DMS 273 (cell line): ENCODE measurements at regions not wholly inside any gene's neighbourhood (a gene's known extent, or its start where the extent isn't known, plus 50 kb on each side); places are given as distances from the start of the nearest gene placed in this dataset.

Source experiments
- DNase-seq: peaks from one replicate; lab custom pipeline; 2025; ENCODE audit not compliant: unreplicated experiment; lab: John Stamatoyannopoulos, UW

DNA sequence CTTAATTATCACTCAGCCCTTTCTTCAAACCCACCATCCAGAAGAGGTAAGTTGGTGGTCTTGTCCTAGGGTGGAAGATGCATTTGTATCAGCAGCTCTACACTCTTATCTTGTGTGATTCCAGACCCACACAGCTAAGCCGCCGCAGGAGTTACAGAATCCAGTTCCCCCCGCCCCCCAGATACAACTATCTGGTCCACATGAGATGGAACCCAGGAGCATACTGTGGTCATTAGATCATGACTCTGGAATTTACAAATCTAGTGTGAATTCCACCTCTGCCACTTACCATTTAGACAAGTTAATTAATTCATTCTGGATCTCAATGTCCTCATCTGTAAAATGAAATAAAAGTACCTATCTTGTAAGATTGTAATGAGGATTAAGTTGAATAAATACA lies 486.4 kb downstream of the BCL11A start:
- no peak for DNase-seq

DNA sequence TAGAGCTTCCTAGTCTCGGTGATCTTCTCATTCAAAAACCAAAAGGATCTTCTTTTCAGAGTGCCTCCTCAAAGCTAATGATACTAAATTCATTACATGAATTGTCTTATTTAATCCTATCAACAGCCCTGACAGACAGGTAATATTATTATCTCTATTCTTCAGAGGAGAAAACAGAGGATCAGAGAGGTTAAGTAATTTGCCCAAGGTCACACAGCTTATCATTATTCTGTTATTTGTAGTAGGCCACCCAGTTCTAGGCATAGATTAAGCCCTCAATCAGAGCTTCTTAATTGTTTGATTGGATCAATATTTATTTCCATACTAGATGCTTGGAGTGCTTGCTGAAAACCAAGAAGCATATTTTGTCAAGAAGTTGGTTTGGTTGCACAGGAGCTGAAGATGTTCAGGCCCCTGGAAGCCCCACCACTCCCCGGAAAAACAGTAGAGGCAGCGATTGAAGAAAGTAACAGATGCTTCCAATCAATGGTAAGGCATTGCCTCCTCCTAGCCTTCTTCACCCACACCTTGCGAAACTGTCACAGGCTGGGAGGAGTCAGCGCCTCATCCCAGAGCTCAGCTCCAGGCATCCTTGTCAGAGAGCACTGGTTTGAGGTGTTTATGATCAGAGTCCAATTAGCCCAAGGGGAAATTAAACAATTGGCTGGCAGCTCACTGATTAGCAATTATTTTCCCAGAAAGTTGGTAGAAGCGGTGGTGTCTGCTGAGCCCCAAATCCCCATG lies 487.2 kb downstream of the BCL11A start:
- DNase-seq = no peak

DNA sequence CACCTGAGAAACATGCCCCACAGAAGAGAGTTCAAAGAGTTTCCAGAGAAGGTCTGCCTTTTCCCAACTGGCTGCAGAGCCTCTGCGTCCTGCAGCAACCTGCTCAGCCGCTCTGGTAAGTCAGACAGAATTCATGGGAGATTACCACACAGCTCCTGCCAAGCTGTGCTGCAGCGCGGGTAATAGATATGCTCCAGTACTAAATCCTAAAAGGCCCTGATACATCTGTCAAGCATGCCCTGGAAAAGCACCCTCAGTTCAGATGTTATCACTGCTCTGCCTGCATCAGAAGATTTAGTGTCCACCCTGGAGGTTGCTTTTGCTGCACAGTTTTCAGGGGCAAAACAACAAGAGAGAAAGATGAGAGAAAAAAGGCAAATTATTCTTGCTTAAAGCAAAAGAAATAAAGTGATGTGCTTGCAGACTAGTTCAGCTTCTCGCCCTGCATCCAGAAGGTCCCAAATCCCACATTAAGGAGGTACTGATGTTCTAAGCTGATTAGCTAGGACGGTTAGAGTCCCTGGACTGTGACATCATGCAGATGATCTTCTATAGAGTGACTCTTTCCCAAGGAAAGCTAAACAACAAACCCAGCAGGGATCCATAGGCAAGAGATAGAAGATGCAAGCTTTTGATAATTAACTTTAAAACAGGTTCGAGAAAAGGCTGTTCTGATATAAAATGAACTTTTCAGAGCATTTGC lies 488.6 kb downstream of the BCL11A start:
- DNase-seq = peak; percentile 29

DNA sequence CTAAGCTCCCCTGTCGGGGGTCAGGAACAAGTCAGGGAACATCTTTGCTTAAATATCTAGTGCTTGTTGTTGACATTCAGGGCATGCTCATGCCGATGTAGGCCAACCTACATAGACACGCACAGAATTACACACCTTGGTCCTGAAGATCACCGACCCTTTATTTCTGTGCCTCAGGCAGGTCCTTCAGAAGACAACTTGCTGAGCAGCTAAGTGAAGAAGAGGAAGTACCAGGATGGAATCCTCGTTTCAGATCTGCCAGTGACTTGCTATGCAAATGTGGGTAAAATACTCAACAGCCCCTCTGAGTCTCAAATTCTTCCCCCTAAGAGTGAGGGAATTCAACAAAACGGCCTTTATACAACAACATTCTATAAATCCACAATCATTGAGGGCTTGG lies 494.7 kb downstream of the BCL11A start:
- no peak for DNase-seq

DNA sequence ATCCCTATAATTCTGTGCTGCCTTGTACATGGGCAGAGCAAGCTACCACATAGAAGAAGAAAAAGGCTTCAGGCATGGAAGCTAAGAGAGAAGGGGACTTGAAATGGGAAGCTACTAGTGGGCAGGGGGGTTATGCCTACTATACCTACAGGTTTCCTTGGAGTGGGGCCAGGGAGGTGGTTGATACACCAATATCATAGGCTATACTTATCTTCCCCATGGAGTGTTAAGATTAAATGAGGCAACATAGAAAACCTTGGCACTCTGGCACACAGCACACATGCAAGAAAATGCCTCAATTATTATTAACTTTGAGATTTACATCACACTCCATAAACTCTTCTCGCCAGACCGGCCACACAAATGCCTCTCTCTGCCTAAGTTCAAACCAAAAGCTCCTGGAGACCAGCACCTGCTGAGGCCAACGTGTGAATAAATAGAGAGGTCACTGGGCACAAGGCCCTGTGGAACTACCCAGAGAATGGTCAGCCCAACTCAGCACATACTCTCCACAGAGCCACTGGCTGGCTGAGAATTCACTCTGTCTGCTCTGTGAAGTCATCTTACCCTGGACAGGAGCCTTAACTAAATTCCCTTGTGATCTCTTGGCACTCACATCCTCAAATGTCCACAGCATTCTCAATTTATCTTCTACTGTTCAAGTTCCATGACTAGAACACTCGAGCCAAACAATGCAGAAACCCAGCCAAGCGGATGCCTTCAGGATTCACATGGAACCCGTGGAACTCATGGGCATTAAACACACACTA lies 498.7 kb downstream of the BCL11A start:
- no peak for DNase-seq

DNA sequence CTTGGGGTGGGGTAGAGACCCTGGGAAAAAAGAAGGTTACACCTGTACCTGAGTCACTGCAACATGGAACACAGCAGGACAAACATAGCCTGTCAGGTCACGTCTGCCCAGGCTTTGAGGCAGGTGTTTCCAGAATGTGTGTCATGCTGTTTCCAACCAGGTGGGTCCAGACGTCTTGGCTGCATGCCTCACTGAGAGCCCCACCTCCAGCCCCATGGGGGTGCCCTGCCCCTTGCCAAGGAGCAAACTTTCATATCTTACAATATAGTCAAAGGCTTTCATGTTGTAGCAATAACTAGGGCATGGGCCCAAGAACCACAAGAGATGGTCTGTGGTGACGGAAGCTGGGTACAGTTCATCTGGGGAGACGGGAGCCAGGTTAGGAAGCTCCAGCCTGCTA lies 499.7 kb downstream of the BCL11A start:
- no peak for DNase-seq

DNA sequence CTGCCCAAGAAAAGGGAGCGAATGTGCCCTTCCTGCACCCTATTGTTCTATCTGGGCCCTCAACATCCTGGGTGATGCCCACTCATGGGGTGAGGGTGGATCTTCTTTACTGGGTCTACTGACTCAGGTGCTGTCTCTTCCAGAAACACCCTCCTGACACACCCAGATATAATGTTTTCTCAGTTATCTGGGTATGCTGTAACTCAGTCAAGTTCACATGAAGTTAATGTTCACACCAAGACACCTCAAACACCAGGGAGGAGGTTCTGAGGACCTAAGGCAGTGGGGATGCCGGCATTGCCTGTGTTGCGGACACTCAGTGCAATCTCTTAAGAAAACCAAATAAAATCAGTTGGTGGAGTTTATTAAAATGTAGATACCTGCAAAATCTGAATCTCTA lies 500.9 kb downstream of the BCL11A start:
- DNase-seq = no peak

DNA sequence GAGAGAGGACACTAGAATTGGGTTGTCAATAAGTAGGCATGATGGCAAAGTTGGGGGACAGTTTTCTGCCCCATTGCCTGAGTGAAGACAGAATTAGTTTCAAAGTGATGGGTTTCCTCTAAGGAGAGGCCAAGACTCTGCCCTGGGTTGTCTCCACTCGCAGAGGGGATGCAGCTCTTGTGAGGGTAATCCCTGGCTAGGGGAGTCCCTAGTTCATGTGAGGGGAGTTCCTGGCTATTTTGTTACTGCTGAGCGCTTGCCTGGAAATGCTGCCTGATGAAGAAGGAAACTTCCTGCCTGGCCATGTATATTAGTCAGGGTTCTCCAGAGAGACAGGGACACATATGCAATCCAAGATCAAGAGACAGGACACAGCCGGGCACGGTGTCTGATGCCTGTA lies 501.5 kb downstream of the BCL11A start:
- no peak for DNase-seq

DNA sequence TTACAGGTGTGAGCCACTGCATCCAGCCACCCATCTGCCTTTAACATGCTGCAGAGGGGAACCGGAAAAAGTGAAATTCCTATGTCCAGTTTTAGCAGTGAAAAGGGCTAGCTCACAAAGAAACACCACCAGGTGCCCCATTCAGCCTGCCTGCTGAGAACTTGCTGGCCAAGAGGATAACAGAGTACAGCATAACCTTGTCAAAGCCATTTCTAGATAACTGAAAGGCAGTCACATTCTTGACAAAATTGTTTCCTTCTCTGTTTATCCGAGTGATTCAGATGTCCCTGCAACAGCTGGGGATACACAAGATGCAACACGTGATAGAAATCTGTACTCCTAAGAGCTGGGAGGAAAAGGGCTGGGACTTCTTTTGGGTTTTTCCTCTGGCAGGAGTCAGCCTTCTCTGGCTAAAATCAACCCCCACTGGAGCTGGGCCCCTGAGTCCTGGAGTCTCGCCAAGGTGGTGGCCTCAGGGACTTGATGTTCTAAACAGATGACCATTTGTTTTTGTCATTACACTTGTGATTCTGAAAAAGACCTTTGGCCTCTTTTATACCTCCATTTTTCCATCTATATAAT lies 505.4 kb downstream of the BCL11A start:
- no peak for DNase-seq

DNA sequence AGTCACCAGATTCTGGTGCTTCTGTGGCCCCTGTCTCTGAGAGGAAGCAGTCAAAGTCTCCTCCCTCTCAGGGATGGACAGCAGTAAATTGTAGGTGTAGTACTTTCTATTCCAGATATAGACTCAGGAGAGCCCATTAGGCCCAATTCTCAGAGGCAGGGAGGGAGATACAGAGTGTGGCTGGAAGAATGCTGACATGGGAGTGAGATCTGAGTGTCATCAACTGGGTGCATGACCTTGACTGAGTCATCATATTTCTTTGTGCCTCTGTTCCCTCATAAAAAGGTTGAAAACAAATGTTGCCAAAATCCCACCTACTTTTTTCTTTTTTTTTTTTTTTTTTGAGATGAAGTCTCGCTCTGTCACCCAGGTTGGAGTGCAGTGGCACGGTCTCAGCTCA lies 506.1 kb downstream of the BCL11A start:
- DNase-seq = no peak

DNA sequence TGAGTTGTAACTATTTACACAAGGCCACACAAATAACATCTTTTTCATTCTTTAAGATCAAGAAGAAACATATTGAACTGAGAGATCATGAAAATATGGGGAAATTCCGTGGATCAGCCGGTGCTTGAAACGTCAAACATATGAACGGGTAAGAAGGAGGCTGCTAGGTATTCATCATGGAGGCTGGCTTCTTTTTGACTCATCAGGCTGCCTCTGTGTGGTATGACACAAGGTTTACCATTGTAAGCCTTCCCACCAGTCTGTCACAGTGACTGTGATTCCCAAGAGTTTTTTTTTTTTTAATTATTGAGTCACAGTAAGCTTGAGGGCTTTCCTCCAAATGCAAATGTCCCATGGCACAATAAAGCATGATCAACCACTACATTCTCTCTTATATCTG lies 506.9 kb downstream of the BCL11A start:
- no peak for DNase-seq

DNA sequence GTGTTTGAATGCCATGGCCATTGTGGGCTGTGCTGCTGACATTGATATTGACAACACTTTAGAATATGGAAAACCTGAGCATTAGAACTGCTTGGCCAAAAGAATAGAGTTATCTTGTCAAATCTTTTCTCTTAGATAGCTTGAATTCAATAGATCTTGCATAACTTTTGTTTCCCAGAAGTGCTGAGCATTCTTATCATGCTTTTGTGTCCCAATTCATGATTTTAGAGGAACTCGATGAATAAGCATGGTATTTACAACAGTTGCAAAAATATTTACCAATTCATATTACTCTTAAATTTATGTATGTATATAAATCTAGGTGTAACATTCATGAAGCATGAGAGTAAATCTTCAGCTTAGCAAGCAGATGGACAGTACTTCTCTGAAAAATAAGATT lies 508.0 kb downstream of the BCL11A start:
- no peak for DNase-seq

DNA sequence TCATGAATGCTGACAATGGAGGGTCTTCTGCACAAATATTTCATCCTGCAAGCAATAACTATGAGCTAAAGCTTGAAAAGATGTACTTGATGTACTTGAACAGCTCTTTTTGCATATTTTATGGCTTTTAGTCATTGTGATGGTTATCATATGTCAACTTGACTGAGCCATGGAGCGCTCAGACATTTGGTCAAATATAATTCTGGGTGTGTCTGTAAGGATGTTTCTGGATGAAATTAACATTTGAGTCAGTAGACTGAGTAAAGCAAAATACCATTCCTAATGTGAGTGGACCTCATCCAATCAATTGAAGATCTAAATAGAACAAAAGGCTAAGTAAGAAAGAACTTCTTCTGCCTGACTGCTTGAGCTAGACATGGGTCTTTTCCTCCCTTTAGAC lies 509.0 kb downstream of the BCL11A start:
- DNase-seq = no peak

DNA sequence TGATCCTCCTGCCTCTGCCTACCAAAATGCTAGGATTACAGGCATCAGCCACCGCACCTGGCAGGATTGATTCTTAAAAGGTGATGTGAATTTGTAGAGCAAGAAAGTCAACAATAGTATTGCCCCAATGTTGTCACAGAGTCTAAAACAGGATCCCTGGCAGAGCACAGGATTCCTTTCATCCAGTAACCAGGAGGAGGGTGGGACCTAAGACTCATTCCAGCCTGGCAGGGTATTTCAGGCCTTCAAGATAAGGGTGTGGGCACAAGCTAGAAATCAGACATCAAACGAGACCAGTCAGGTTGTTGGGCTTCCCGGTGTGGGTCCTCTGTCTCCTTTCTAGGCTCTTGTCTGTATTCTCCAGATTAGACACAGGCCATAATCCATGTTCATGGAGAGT lies 511.4 kb downstream of the BCL11A start:
- no peak for DNase-seq

DNA sequence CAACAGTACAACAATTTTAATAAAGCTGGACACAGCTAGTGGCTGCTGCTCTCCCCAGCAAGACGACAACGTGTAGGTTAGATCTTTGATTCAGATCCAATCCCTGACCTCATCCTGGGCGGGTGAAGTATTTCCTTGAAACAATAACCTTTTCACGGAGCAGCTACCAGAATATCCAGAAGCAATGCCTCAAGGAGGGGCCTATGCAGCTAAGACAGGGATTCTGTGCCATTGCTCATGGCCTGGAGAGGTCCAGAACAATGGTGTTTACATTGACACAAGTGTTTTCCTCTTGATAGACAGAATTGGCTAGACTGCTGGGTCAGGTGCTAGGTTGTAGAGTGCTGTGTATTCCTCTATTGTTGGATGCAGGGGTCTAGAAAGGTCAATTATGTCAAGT lies 520.1 kb downstream of the BCL11A start:
- DNase-seq = no peak

DNA sequence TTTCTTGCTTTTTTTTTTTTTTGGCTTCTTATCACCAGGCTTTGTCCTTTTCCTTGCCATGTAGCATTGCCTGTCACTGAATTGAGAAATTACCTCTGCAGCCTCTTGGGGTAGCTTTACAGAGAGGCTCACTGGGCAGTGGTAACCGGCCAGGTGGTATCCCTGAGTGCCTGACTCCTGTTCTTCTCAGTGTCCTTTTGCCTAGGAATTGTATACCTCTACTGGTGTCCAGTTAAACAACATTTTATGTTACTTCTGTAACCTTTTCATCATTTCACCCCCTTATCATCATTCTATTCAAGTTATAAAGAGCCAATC lies 523.9 kb downstream of the BCL11A start:
- no peak for DNase-seq

DNA sequence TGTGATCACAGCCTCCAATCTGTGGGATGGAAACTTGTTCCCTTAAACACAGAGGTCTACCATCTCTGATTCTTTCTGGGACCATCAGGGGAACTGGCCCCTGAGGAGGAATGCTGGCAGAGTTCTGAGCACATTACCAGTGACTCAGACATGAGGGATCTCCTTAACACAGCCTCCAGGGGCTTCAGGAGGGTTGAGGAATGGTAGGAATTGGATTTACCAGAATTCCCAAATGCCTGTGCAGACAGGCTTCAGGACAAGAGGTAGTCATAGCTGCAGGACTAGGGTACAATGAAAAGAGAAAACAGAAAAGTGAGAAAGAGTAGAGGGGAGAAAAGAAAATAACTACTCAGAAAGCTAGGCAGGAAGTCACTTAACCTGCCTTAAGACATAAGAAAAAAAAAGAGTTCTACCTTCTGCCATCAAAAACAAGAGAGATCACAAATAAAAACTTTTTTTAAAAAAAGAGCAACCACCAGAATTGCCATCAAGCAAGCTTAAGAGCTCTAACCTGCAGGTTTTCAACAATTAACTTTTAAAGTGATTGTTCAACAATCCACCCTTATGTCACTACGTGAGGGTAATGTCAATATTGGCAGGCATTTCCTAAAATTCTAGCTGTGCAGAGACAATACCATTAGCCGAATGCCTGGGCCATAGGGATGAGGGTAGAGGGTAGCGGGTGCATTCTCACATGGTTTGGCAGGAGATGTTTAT lies 524.4 kb downstream of the BCL11A start:
- no peak for DNase-seq

DNA sequence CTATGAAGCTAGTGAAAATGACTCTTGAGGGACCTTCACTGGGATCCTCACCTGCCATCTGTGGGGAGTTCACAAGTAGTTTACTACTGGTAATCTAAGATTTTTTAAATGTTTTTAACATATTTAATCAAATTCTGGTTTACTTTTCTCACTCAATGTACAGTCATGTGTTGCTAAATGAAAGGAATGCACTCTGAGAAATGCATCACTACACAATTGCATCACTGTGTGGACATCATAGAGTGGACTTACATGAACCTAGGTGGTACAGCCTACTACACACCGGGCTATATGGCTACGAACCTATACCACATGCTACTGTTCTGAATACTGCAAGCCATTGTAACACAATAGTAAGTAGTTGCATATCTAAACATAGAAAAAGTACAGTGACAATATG lies 528.0 kb downstream of the BCL11A start:
- no peak for DNase-seq

DNA sequence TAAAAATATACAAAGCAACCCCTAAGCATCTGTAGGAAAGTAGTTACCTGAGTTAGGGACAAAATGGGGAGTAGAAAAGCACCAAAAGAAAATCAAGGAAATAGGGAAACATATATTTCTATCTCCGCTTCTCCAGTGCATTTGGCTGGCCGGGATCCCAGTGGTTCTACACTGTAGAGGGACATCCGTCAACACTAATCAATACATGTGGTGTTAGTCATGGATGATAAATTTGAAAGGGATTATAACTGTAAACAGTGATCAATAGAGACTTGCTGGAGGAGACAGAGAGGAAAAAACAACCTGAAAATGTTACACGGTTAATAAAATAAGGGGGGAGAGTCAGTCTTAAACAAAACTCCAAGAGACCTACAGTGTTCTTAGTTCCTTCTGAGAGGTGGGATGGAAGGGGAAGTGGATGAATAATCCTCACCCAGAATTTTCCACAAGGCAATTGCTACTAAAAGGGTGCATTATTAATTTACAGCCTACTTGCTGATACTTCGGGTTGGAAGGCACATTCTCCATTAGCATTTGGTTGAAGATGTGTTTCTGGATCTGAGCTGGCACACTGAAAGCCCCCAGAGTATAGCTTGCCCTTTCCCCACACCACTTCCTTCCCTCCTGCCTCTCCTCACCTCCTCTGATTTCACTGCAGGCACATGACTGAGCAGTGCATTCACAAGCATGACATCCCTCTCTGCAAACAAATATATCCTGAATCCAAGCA lies 530.0 kb downstream of the BCL11A start:
- no peak for DNase-seq

DNA sequence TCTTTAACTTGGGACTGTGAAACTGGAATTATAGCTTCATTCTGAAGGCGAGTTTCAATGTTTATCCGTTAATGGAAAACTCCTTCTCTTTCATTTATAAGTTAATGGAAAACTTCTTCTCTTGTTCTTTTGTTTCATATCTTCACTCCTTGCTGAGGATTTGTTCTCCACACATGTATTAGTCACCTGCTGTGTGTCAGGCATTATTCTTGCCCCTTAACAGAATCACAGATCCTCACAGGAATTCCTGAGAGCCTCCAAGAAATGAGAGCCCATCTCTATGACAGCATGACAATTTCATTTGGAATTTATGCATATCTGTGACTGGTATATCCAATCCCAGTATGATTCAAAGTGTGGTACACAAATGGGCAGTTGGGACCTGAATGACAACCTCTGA lies 545.8 kb downstream of the BCL11A start:
- no peak for DNase-seq

DNA sequence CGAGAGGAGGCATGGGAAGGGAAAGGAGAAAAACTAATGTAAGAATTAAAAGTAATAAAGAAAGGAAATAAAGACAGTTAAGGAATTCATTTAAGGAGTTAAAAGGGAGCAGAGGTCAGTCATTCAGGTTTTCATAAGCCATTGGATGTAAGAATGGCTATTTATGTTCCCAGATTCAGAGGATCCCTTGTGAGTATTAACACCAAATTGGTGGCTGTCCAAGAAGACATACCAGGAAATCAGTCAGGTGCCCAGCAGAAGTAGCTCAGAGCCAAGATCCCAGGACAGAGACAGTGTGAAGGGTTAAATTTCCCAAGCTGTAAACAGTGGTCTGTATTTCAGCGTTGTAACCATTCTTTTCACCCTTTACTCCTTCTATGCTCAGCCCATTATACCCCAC lies 550.4 kb downstream of the BCL11A start:
- DNase-seq = no peak
